ENCODE measurements at regions not wholly inside any gene's neighbourhood (a gene's known extent, or its start where the extent isn't known, plus 50 kb on each side); places are given as distances from the start of the nearest gene placed in this dataset.

- TF ChIP-seq CTCF (IDR thresholded peaks at IDR 0.05; ENCODE audit: low read depth, low read length, missing input control), result no peak
- TF ChIP-seq, protein P1, sequence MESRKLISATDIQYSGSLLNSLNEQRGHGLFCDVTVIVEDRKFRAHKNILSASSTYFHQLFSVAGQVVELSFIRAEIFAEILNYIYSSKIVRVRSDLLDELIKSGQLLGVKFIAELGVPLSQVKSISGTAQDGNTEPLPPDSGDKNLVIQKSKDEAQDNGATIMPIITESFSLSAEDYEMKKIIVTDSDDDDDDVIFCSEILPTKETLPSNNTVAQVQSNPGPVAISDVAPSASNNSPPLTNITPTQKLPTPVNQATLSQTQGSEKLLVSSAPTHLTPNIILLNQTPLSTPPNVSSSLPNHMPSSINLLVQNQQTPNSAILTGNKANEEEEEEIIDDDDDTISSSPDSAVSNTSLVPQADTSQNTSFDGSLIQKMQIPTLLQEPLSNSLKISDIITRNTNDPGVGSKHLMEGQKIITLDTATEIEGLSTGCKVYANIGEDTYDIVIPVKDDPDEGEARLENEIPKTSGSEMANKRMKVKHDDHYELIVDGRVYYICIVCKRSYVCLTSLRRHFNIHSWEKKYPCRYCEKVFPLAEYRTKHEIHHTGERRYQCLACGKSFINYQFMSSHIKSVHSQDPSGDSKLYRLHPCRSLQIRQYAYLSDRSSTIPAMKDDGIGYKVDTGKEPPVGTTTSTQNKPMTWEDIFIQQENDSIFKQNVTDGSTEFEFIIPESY (IDR thresholded peaks at IDR 0.05), result no peak
- no peak for TF ChIP-seq RAD21 (IDR thresholded peaks at IDR 0.05)
These were observed 330.6 kb upstream of the FBXO33 start for GRCh38 chr14:39762576-39763401.
